B cell (primary cell): ENCODE measurements at regions not wholly inside any gene's neighbourhood (a gene's known extent, or its start where the extent isn't known, plus 50 kb on each side); places are given as distances from the start of the nearest gene placed in this dataset.

Source experiments
- CTCF ChIP-seq: fragments of 200-600 bp; IDR thresholded peaks from one replicate; pipeline ENCODE4 v1.8.0; 2022; ENCODE audit warnings: antibody characterized with exemption, mild to moderate bottlenecking
- EZH2 ChIP-seq: IDR thresholded peaks from 2 replicates; pipeline ENCODE4 v1.6.1; 2012; ENCODE audit warnings: borderline replicate concordance, low read depth, mild to moderate bottlenecking, moderate library complexity, low read length; ENCODE audit not compliant: insufficient read depth, poor library complexity, severe bottlenecking

- TF ChIP-seq CTCF (no peak), EZH2 (no peak)
Measured at GRCh38 chr12:76646366-76646765, 86.8 kb upstream of the OSBPL8 start.
